RPMI7951 (cell line): ENCODE measurements at regions not wholly inside any gene's neighbourhood (a gene's known extent, or its start where the extent isn't known, plus 50 kb on each side); places are given as distances from the start of the nearest gene placed in this dataset.

ENCODE experiments used
- DNase-seq: peaks from one replicate; pipeline ENCODE4 v3.0.0-alpha.2; 2012; ENCODE audit warnings: low read depth

DNA sequence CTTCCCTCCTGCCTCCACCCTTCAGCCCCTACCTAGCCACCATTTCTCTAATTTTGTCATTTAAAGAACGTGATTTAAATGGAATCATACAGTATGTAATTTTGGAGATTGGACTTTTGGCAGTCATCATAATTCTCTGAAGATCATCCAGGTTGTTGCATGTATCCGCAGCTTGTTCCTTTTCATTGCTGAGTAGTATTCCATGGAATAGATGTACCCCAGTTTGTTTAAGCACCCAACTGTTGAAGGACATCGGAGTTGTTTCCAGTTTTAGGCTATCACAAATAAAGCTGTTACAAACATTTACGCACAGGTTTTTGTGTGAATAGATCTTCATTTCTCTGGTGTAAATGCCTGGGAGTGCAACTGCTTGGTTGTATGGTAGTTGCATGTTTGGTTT is 61.1 kb upstream of the PWP1 start:
- DNase-seq: no peak

DNA sequence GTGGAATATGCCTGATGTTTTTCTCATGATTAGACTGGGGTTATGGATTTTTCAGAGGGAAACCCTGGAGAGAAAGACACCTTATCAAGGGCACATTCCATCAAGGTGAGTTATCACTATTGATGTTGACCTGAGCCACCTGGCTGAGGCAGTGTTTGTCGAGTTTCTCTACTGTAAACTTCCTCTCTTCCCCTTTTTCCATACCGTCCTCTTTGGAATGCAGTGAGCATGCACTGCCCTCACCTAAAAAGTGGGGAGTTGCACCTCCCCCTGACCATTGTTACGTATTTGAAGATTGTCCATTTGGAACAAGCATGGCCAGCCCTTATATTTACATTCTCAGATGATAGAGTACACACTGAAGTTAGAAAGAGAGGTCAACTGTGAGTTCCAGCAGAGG is 53.9 kb upstream of the PWP1 start:
- DNase-seq: no peak

DNA sequence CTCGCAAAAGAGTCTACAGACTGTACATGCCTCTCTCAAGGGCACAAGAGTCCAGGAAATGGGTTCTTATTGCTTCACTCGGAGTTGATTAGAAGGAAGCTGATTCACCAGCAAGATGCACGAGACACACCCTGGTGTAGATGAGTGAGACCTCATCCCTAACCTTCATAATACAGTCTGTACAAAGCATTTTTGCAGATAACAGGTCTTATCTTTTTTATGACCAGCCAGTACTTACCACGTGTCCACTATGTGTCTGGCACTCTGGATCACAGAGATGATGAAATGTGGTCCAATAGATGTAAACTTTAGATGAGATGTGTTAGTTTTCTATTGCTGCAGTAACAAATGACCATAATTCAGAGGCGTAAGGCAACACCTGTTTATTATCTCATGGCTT is 53.4 kb upstream of the PWP1 start:
- DNase-seq: no peak

DNA sequence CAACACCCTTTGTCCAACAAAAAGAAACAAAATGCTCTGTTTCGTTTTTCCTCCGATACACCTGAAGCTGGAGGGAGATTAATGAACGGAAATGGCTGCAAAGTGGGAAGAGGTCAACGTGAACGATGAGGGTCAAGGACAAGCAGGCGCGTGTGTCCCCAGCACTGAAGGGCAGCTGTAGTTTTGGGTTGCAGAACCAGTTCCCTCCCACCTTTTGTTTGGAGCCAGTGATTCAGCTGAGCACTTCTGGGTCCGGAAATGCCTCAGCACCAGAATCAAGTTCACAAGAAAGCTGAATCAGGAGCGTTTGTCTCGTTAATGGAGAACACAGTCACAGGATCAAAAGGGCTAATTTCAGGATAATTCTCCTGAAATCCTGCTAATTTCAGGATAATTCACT is 51.1 kb upstream of the PWP1 start:
- DNase-seq: no peak

DNA sequence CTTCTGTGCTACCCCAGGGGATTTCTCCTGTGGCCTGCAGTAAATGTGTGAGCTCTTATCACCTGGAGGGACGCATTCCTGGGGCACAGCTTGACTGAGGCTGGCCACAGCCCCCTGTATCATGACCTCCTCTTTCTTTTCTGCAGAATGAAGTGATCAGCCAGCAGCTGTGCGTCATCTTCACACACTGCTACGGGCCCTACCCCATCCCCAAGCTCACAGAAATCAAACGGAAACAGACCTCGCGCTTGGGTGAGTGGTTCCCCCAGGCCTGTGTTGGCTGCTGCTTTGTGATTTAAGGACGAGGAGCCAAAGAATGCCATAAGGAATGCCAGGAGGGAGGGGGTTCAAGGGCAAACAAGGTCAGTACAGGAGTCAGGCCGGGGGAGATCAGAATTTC is 50.5 kb upstream of the PWP1 start:
- no peak for DNase-seq
